Prostate gland (tissue), 2 donors: ENCODE measurements at regions not wholly inside any gene's neighbourhood (a gene's known extent, or its start where the extent isn't known, plus 50 kb on each side); places are given as distances from the start of the nearest gene placed in this dataset.

ENCODE experiments used
- DNase-seq: peaks from one replicate; pipeline ENCODE4 v3.0.0-alpha.2; 2019; ENCODE audit warnings: low spot score
- H3K27ac ChIP-seq, 2 donors: fragments of 200-600 bp; sonication (generic); 2 replicates each; pipeline ENCODE4 v1.5.1; 2017 to 2019
- H3K27me3 ChIP-seq: fragments of 200-600 bp; sonication (generic); replicated peaks from 2 replicates; pipeline ENCODE4 v1.5.1; 2019; ENCODE audit not compliant: insufficient read depth
- H3K36me3 ChIP-seq, 2 donors: fragments of 200-600 bp; sonication (generic); 1 replicate in 1 of 2; 2 replicates in 1 of 2; pipeline versions ENCODE4 v1.5.1 to v1.8.1; 2017 to 2019
- H3K4me1 ChIP-seq: fragments of 200-600 bp; sonication (generic); replicated peaks from 2 replicates; pipeline ENCODE4 v1.5.1; 2019
- H3K4me3 ChIP-seq, 2 donors: fragments of 200-600 bp; sonication (generic); 2 replicates each; pipeline ENCODE4 v1.5.1; 2017 to 2019
- H3K9me3 ChIP-seq: fragments of 200-600 bp; sonication (generic); 2 replicates; pipeline ENCODE4 v1.5.1; 2017
- POLR2A ChIP-seq: fragments of 450-650 bp; IDR thresholded peaks from one replicate; pipeline ENCODE4 v1.6.1; 2016; ENCODE audit warnings: antibody characterized with exemption, mild to moderate bottlenecking
- POLR2AphosphoS5 ChIP-seq: sonication (generic); formaldehyde crosslinking; IDR thresholded peaks from one replicate; pipeline ENCODE4 v1.6.1; 2017; ENCODE audit warnings: antibody characterized with exemption
- WGBS: methylation state at CpG from one replicate; pipeline ENCODE4 v1.1.5; 2018; 5-methylcytosine and 5-hydroxymethylcytosine counted together
- intact Hi-C: fragments of 100-400 bp; cut with DNase I; formaldehyde crosslinking; loops from one replicate; pipeline ENCODE4 v1.14.2; 2022
- TF ChIP-seq, protein P1 (sequence below), 4 experiments: fragments of 200-600 bp in 2 of 4; fragments of 450-650 bp in 2 of 4; sonication (generic) in 2 of 4; IDR thresholded peaks; 1 replicate in 3 of 4; 2 replicates in 1 of 4; pipeline ENCODE4 v1.5.1; 2016 to 2019; ENCODE audit warnings: antibody characterized with exemption in 4 of 4, mild to moderate bottlenecking in 2 of 4, moderate library complexity in 2 of 4

DNA sequence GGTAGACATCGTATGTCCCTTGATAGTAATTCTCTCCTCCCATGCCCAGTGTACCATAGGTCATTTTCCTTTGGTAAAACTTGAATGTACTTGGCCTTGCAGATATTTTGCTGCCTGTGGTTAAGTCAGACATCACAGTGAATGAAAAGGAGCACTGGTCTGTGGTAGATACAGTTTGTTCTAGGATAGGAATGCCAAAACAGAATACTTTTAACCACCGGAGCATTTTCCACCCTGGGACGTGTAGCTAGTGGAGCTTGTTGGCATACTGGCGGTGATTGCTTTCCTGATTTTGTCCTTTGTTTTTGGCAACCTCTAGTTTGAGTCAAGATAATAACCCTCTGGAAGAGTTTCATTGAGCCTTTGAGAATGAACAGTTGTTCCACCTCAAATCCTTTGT, 92.0 kb upstream of the BMPER start:
- no peak overlapping the region for H3K4me3 ChIP-seq
- H3K9me3 ChIP-seq = no peaks in the 10 kb centered on the region
- no peak for DNase-seq
- no peaks in the 10 kb centered on the region for H3K36me3 ChIP-seq
- intact Hi-C loops = no loop called here
- 79% methylated on average over 4 of the region's 4 CpGs for WGBS
- H3K27me3 ChIP-seq = no peaks in the 10 kb centered on the region
- no peak overlapping the region for H3K27ac ChIP-seq
- TF ChIP-seq, protein P1, sequence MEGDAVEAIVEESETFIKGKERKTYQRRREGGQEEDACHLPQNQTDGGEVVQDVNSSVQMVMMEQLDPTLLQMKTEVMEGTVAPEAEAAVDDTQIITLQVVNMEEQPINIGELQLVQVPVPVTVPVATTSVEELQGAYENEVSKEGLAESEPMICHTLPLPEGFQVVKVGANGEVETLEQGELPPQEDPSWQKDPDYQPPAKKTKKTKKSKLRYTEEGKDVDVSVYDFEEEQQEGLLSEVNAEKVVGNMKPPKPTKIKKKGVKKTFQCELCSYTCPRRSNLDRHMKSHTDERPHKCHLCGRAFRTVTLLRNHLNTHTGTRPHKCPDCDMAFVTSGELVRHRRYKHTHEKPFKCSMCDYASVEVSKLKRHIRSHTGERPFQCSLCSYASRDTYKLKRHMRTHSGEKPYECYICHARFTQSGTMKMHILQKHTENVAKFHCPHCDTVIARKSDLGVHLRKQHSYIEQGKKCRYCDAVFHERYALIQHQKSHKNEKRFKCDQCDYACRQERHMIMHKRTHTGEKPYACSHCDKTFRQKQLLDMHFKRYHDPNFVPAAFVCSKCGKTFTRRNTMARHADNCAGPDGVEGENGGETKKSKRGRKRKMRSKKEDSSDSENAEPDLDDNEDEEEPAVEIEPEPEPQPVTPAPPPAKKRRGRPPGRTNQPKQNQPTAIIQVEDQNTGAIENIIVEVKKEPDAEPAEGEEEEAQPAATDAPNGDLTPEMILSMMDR (IDR thresholded peaks at IDR 0.05) = no peak
- TF ChIP-seq POLR2AphosphoS5 (no peak), POLR2A (no peak)
- H3K4me1 ChIP-seq = no peaks in the 10 kb centered on the region

DNA sequence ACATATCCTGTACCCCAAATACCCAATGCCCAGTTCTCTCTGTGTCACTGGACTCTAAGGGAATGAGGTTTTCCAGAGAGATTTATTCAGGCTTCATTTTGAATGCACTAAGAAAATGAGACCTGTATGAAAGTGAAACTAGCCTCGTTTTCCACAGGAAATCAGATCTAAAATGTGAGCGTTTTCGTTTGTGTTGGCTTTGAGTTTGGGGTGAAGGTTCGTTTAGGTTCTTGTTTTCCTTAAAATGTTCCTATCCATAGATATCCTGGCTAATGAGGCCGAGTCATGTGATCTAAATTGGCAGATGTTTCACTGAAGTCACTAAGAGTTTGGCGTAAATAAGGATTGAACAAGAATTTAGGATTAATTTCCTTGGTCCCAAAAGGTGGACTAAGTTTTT, 90.9 kb upstream of the BMPER start:
- Histone ChIP-seq H3K27me3 (no peaks in the 10 kb centered on the region), H3K27ac (no peak overlapping the region), H3K4me3 (no peak overlapping the region), H3K36me3 (no peaks in the 10 kb centered on the region), H3K4me1 (no peaks in the 10 kb centered on the region), H3K9me3 (no peaks in the 10 kb centered on the region)
- WGBS = 72% methylated on average over 6 of the region's 6 CpGs
- no peak for DNase-seq
- no peak for TF ChIP-seq POLR2A
- no peak for TF ChIP-seq POLR2AphosphoS5
- TF ChIP-seq, protein P1 (IDR thresholded peaks at IDR 0.05) = no peak
- intact Hi-C loops = no loop called here

DNA sequence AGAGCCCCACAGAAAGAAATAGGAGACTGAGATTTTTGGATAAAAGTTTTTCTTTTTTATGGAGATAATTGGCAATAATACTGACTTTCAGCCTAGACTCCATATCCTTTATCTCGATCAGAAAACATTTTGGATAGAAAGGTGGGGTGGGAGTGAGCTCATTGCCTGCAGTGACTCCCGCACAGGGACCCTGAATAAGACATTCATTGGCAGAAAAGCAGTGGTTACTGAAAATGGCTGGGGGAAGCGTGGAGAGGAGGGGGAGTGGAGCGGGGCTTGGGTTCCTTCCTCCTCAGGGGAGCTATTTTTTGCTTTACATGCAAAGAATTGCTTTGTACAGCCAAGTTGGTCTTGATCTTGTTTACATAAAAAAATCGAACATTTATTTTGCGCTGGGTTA, 90.4 kb upstream of the BMPER start:
- Histone ChIP-seq H3K36me3 (no peaks in the 10 kb centered on the region), H3K27me3 (no peaks in the 10 kb centered on the region), H3K4me1 (no peaks in the 10 kb centered on the region), H3K27ac (no peak overlapping the region), H3K9me3 (no peaks in the 10 kb centered on the region), H3K4me3 (no peak overlapping the region)
- 51% methylated on average over 6 of the region's 6 CpGs for WGBS
- TF ChIP-seq POLR2A (no peak), POLR2AphosphoS5 (no peak)
- TF ChIP-seq, protein P1 (IDR thresholded peaks at IDR 0.05) = no peak
- intact Hi-C loops = no loop called here
- no peak for DNase-seq

DNA sequence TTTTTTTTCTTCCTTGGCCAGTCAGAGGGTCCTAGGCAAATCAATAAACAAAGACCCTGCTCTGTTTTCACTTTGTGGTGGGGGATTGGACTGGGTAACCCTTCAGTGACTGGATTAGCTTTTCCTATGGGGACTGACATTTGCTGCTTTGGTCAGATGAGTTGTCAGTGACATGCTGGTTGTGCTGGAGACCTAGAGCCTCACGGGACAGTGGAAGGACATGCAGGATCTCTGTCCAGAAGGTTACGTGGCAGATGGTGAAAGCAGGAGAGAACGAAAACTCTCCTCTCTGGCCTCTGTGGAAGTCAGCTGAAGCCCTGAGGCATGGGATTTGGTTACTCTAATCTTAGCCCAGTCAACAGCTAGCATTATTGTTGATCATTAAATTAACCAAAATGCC, 90.0 kb upstream of the BMPER start:
- Histone ChIP-seq H3K27ac (no peak overlapping the region), H3K4me1 (no peaks in the 10 kb centered on the region), H3K4me3 (no peak overlapping the region), H3K9me3 (no peaks in the 10 kb centered on the region), H3K36me3 (no peaks in the 10 kb centered on the region), H3K27me3 (no peaks in the 10 kb centered on the region)
- no peak for DNase-seq
- 79% methylated on average over 3 of the region's 3 CpGs for WGBS
- no peak for TF ChIP-seq POLR2A
- TF ChIP-seq, protein P1 (IDR thresholded peaks at IDR 0.05) = no peak
- TF ChIP-seq POLR2AphosphoS5 = no peak
- intact Hi-C loops = no loop called here

DNA sequence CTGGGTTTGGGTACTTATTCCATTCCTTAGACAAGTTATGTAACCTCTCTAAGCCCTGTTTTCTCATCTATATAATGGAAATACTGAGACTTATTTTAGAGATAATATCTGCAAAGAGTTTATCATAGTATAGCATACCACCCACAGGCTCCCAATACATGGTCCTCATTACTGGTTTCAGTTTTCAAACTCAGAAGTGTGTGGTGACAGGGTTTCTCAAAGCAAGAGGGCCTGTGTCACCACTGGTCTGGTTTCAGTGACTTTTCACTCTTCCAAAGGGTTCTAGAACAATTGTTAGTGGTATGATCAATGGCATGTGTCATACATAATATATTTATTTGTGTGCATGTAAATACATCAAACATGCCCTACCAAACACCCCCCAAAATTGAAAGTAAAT, 89.2 kb upstream of the BMPER start:
- H3K36me3 ChIP-seq = no peaks in the 10 kb centered on the region
- no peak overlapping the region for H3K27ac ChIP-seq
- no peaks in the 10 kb centered on the region for H3K9me3 ChIP-seq
- H3K4me3 ChIP-seq = no peak overlapping the region
- TF ChIP-seq POLR2AphosphoS5 = no peak
- TF ChIP-seq POLR2A = no peak
- TF ChIP-seq, protein P1 (IDR thresholded peaks at IDR 0.05) = no peak
- no peaks in the 10 kb centered on the region for H3K4me1 ChIP-seq
- no peaks in the 10 kb centered on the region for H3K27me3 ChIP-seq
- intact Hi-C loops = no loop called here
- no peak for DNase-seq
